ENCODE measurements at regions not wholly inside any gene's neighbourhood (a gene's known extent, or its start where the extent isn't known, plus 50 kb on each side); places are given as distances from the start of the nearest gene placed in this dataset.

- TF ChIP-seq, protein P1, sequence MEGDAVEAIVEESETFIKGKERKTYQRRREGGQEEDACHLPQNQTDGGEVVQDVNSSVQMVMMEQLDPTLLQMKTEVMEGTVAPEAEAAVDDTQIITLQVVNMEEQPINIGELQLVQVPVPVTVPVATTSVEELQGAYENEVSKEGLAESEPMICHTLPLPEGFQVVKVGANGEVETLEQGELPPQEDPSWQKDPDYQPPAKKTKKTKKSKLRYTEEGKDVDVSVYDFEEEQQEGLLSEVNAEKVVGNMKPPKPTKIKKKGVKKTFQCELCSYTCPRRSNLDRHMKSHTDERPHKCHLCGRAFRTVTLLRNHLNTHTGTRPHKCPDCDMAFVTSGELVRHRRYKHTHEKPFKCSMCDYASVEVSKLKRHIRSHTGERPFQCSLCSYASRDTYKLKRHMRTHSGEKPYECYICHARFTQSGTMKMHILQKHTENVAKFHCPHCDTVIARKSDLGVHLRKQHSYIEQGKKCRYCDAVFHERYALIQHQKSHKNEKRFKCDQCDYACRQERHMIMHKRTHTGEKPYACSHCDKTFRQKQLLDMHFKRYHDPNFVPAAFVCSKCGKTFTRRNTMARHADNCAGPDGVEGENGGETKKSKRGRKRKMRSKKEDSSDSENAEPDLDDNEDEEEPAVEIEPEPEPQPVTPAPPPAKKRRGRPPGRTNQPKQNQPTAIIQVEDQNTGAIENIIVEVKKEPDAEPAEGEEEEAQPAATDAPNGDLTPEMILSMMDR (IDR thresholded peaks at IDR 0.05): no peak
- TF ChIP-seq POLR2A (IDR thresholded peaks at IDR 0.05) (no peak), POLR2AphosphoS5 (IDR thresholded peaks at IDR 0.05) (no peak), EP300 (IDR thresholded peaks at IDR 0.05) (no peak)
These were observed 111.9 kb downstream of the ANKRD60 start for GRCh38 chr20:58116505-58116904.
